Ovary (tissue), 3 donors: ENCODE measurements at regions not wholly inside any gene's neighbourhood (a gene's known extent, or its start where the extent isn't known, plus 50 kb on each side); places are given as distances from the start of the nearest gene placed in this dataset.

Experiments used
- CTCF ChIP-seq, 3 donors: fragments of 450-650 bp in 2 of 3; fragments of 200-600 bp in 1 of 3; IDR thresholded peaks; one replicate each; pipeline versions ENCODE4 v1.5.1 to v1.8.0; 2016 to 2022; ENCODE audit warnings: antibody characterized with exemption in 3 of 3, mild to moderate bottlenecking in 1 of 3
- POLR2A ChIP-seq: fragments of 450-650 bp; IDR thresholded peaks from one replicate; pipeline ENCODE4 v1.6.1; 2017; ENCODE audit warnings: antibody characterized with exemption, mild to moderate bottlenecking, moderate library complexity
- donor health status: DM: no; HTN: no; CAD: no.

DNA sequence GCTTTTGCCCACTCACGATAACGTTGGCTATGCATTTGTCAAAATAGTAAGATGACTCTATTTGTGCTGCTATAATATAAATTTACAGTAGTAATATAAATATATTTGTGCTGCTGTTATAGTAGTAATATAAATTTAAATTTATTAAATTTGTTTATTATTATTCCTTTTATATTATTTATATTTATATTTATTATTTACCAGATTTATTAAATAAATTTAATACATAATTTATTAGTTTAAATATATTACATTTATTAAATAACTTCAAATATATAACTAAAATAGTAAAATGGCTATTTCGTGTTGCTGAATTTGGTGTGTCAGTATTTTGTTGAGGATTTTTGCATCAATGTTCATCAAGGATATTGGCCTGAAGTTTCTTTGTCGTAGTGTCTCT is 246.5 kb upstream of the FGF16 start:
- TF ChIP-seq CTCF (IDR thresholded peaks at IDR 0.05) (no peak), POLR2A (no peak)
